Esophagus muscularis mucosa (tissue), 4 donors: ENCODE measurements at regions not wholly inside any gene's neighbourhood (a gene's known extent, or its start where the extent isn't known, plus 50 kb on each side); places are given as distances from the start of the nearest gene placed in this dataset.

Experiments
- EP300 ChIP-seq: sonication (generic); formaldehyde crosslinking; IDR thresholded peaks from one replicate; pipeline ENCODE4 v1.6.1; 2017; ENCODE audit warnings: antibody characterized with exemption
- POLR2A ChIP-seq: fragments of 450-650 bp; IDR thresholded peaks from one replicate; pipeline ENCODE4 v1.6.1; 2017; ENCODE audit warnings: antibody characterized with exemption, moderate library complexity, mild to moderate bottlenecking, low read depth
- POLR2AphosphoS5 ChIP-seq, 2 donors: sonication (generic); formaldehyde crosslinking; IDR thresholded peaks; one replicate each; pipeline ENCODE4 v1.6.1; 2017; ENCODE audit warnings: antibody characterized with exemption in 2 of 2
- TF ChIP-seq, protein P1 (sequence below), 3 experiments: fragments of 200-600 bp in 2 of 3; fragments of 450-650 bp in 1 of 3; sonication (generic) in 2 of 3; IDR thresholded peaks; one replicate each; pipeline ENCODE4 v1.5.1; 2017 to 2019; ENCODE audit warnings: antibody characterized with exemption in 3 of 3, mild to moderate bottlenecking in 2 of 3, moderate library complexity in 1 of 3

DNA sequence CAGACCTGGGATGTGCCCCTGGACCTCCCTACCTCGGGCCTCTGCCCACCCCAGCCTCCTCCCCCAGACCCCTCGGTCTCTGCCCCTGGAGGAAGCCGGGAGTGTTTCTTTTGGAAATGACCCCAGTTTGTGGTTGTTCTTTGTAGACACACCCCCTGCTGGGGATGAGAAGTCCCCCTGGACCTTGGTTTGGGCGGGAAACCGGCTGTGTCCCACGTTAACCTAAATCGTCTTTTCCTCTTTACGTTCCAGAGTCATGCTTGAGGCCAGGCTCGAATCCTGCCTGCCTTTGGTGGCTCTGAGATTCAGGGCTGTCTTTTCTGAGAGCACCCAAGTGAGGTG is 116.6 kb downstream of the METRNL start:
- TF ChIP-seq, protein P1, sequence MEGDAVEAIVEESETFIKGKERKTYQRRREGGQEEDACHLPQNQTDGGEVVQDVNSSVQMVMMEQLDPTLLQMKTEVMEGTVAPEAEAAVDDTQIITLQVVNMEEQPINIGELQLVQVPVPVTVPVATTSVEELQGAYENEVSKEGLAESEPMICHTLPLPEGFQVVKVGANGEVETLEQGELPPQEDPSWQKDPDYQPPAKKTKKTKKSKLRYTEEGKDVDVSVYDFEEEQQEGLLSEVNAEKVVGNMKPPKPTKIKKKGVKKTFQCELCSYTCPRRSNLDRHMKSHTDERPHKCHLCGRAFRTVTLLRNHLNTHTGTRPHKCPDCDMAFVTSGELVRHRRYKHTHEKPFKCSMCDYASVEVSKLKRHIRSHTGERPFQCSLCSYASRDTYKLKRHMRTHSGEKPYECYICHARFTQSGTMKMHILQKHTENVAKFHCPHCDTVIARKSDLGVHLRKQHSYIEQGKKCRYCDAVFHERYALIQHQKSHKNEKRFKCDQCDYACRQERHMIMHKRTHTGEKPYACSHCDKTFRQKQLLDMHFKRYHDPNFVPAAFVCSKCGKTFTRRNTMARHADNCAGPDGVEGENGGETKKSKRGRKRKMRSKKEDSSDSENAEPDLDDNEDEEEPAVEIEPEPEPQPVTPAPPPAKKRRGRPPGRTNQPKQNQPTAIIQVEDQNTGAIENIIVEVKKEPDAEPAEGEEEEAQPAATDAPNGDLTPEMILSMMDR (IDR thresholded peaks at IDR 0.05): no peak
- TF ChIP-seq POLR2A (no peak), EP300 (no peak), POLR2AphosphoS5 (IDR thresholded peaks at IDR 0.05) (no peak)
